GM12878 (cell line): ENCODE measurements at regions not wholly inside any gene's neighbourhood (a gene's known extent, or its start where the extent isn't known, plus 50 kb on each side); places are given as distances from the start of the nearest gene placed in this dataset.
A peak's percentile ranks its signal among the peaks of the same experiment; 100 is the strongest.

Experiments
- ATAC-seq: fragments of 200-7000 bp; cut with Tn5 transposase; 3 replicates; pipeline ENCODE4 v1.9.1; 2020; ENCODE audit warnings: mild to moderate bottlenecking, moderate library complexity
- BruUV-seq: library from RNA; stranded (reverse); fragments of 400-500 nt; replicated peaks from 2 replicates; lab custom pipeline; 2021; lab: Mats Ljungman, UMichigan
- CTCF ChIA-PET: fragments of 300-600 bp; sonication (Branson Sonifier 250); formaldehyde crosslinking; extraction: SDS; loops from one replicate; lab custom pipeline; 2021; ENCODE audit warnings: inconsistent platforms; lab: Yijun Ruan, JAX
- POLR2A ChIA-PET: fragments of 350-600 bp; formaldehyde crosslinking; extraction: SDS; loops from one replicate; lab custom pipeline; 2021; ENCODE audit warnings: inconsistent platforms; lab: Charles Lee
- RAD21 ChIA-PET: fragments of 300-600 bp; sonication (Branson Sonifier 250); formaldehyde crosslinking; loops from one replicate; lab custom pipeline; 2023; ENCODE audit warnings: antibody characterized with exemption; ENCODE audit not compliant: unreplicated experiment; lab: Charles Lee
- SMC1A ChIA-PET: fragments of 300-600 bp; sonication (Branson Sonifier 250); formaldehyde crosslinking; loops from one replicate; lab custom pipeline; 2023; ENCODE audit not compliant: unreplicated experiment, uncharacterized antibody; lab: Charles Lee
- DNase-seq: peaks from one replicate; pipeline ENCODE4 v3.0.0-alpha.2; 2011; ENCODE audit warnings: low read depth, low spot score
- FAIRE-seq: peaks from 3 replicates; lab custom pipeline; 2011; peaks lifted over from hg19 to GRCh38; lab: Jason Lieb, UNC
- H2AFZ ChIP-seq: 2 replicates; pipeline ENCODE4 v1.6.0; 2011; ENCODE audit warnings: low read depth, low read length, control low read depth; ENCODE audit not compliant: control insufficient read depth
- H3K27ac ChIP-seq: 2 replicates; pipeline ENCODE4 v1.5.1; 2011; ENCODE audit warnings: control low read depth; ENCODE audit not compliant: control insufficient read depth, insufficient read depth
- H3K27me3 ChIP-seq, 2 experiments: replicated peaks in 1 of 2; 2 replicates each; pipeline versions ENCODE4 v1.6.0 to v1.6.1; 2011; ENCODE audit warnings: low read length in 1 of 2; ENCODE audit not compliant: control insufficient read depth in 2 of 2, insufficient read depth in 2 of 2
- H3K36me3 ChIP-seq, 2 experiments: 2 replicates each; pipeline ENCODE4 v1.5.1; 2011; ENCODE audit warnings: low read length in 1 of 2; ENCODE audit not compliant: control insufficient read depth in 2 of 2, insufficient read depth in 2 of 2
- H3K4me1 ChIP-seq: 2 replicates; pipeline ENCODE4 v1.6.1; 2011; ENCODE audit warnings: mild to moderate bottlenecking, low read length, moderate library complexity, mixed read lengths; ENCODE audit not compliant: control insufficient read depth, insufficient read depth
- H3K4me2 ChIP-seq: 2 replicates; pipeline ENCODE4 v1.6.0; 2011; ENCODE audit warnings: control low read depth; ENCODE audit not compliant: control insufficient read depth, insufficient read depth
- H3K4me3 ChIP-seq: fragments of 200-600 bp; sonication (generic); 2 replicates; pipeline ENCODE4 v1.5.1; 2016
- H3K79me2 ChIP-seq: 2 replicates; pipeline ENCODE4 v1.6.0; 2011; ENCODE audit warnings: low read length; ENCODE audit not compliant: control insufficient read depth, insufficient read depth
- H3K9ac ChIP-seq: 2 replicates; pipeline ENCODE4 v1.8.0; 2011; ENCODE audit warnings: low read length, control low read depth, mixed read lengths; ENCODE audit not compliant: control insufficient read depth, insufficient read depth
- H3K9me3 ChIP-seq: replicated peaks from 3 replicates; pipeline ENCODE4 v1.5.1; 2011; ENCODE audit warnings: mild to moderate bottlenecking, low read length; ENCODE audit not compliant: control insufficient read depth, insufficient read depth
- H4K20me1 ChIP-seq: 2 replicates; pipeline ENCODE4 v1.6.0; 2011; ENCODE audit not compliant: control insufficient read depth, insufficient read depth
- ESRRA ChIP-seq: IDR thresholded peaks from 2 replicates; pipeline ENCODE4 v1.6.1; 2012; ENCODE audit warnings: mild to moderate bottlenecking, low read length, improper control_type of control experiment
- HDAC6 ChIP-seq: fragments of 200-600 bp; sonication (generic); IDR thresholded peaks from one replicate; pipeline ENCODE4 v1.8.0; 2017; ENCODE audit warnings: antibody characterized with exemption; ENCODE audit not compliant: unreplicated experiment
- KLF5 ChIP-seq: fragments of 450-650 bp; IDR thresholded peaks from 2 replicates; pipeline ENCODE4 v1.6.1; 2014; ENCODE audit warnings: mild to moderate bottlenecking; ENCODE audit not compliant: partially characterized antibody
- MTA3 ChIP-seq: IDR thresholded peaks from 2 replicates; pipeline ENCODE4 v1.6.1; 2012; ENCODE audit warnings: low read length, inconsistent platforms, borderline replicate concordance
- PAX8 ChIP-seq: fragments of 450-650 bp; IDR thresholded peaks from 2 replicates; pipeline ENCODE4 v1.6.1; 2017; ENCODE audit warnings: mild to moderate bottlenecking, moderate library complexity
- POU2F2 ChIP-seq: IDR thresholded peaks from 3 replicates; pipeline ENCODE4 v1.6.1; 2011; ENCODE audit warnings: low read depth, mild to moderate bottlenecking, low read length, borderline replicate concordance
- RAD21 ChIP-seq: IDR thresholded peaks from 2 replicates; pipeline ENCODE4 v1.6.1; 2011; ENCODE audit warnings: mild to moderate bottlenecking, low read depth, low read length, moderate library complexity; ENCODE audit not compliant: insufficient read depth
- STAT1 ChIP-seq: fragments of 450-650 bp; conservative IDR thresholded peaks from 2 replicates; pipeline ENCODE4 v1.6.1; 2014; ENCODE audit warnings: antibody characterized with exemption, mild to moderate bottlenecking
- TARDBP ChIP-seq: IDR thresholded peaks from 2 replicates; pipeline ENCODE4 v1.6.1; 2016; ENCODE audit warnings: borderline replicate concordance
- ZNF207 ChIP-seq: fragments of 450-650 bp; IDR thresholded peaks from 2 replicates; pipeline ENCODE4 v1.6.1; 2014; ENCODE audit warnings: antibody characterized with exemption, mild to moderate bottlenecking, borderline replicate concordance
- ZNF384 ChIP-seq: IDR thresholded peaks from 2 replicates; pipeline ENCODE4 v1.6.1; 2012; ENCODE audit warnings: low read depth, mild to moderate bottlenecking, low read length, improper control_type of control experiment, borderline replicate concordance
- WGBS: methylation state at CpG from one replicate; pipeline ENCODE4 v1.1.6; 2016; ENCODE audit warnings: low lambda C conversion rate; ENCODE audit not compliant: insufficient replicate concordance, insufficient coverage; ENCODE audit errors: missing lambda C conversion rate; 5-methylcytosine and 5-hydroxymethylcytosine counted together
- in situ Hi-C: fragments of 300-500 bp; cut with MboI; formaldehyde crosslinking; loops from 9 replicates; pipeline ENCODE4 v1.14.3; 2018; ENCODE audit warnings: mixed read lengths
- intact Hi-C: fragments of 100-400 bp; cut with micrococcal nuclease; formaldehyde crosslinking; loops from one replicate; pipeline ENCODE4 v1.14.2; 2022; ENCODE audit not compliant: unreplicated experiment
- TF ChIP-seq, protein P1 (sequence below): fragments of 450-650 bp; formaldehyde crosslinking; IDR thresholded peaks from 2 replicates; pipeline ENCODE4 v1.5.0; 2022; ENCODE audit warnings: mild to moderate bottlenecking, missing genetic modification characterization
- TF ChIP-seq, protein P2 (sequence below), 3 experiments: IDR thresholded peaks in 2 of 3; conservative IDR thresholded peaks in 1 of 3; 2 replicates each; pipeline ENCODE4 v1.5.1; 2011; ENCODE audit warnings: low read depth in 3 of 3, low read length in 3 of 3, mild to moderate bottlenecking in 3 of 3, control low read depth in 2 of 3, moderate library complexity in 2 of 3, inconsistent platforms in 1 of 3, mixed read lengths in 1 of 3; ENCODE audit not compliant: control insufficient read depth in 2 of 3, insufficient read depth in 1 of 3; ENCODE audit errors: extremely low read depth in 1 of 3
- TF ChIP-seq, protein P3 (sequence below): fragments of 450-650 bp; IDR thresholded peaks from 2 replicates; pipeline ENCODE4 v1.6.1; 2017; ENCODE audit warnings: mild to moderate bottlenecking, low read depth, inconsistent platforms; ENCODE audit not compliant: poor library complexity, severe bottlenecking
- TF ChIP-seq, protein P4 (sequence below): fragments of 450-650 bp; IDR thresholded peaks from 2 replicates; pipeline ENCODE4 v1.6.1; 2018; ENCODE audit warnings: mild to moderate bottlenecking, low read depth, moderate library complexity; ENCODE audit not compliant: partially characterized antibody

DNA sequence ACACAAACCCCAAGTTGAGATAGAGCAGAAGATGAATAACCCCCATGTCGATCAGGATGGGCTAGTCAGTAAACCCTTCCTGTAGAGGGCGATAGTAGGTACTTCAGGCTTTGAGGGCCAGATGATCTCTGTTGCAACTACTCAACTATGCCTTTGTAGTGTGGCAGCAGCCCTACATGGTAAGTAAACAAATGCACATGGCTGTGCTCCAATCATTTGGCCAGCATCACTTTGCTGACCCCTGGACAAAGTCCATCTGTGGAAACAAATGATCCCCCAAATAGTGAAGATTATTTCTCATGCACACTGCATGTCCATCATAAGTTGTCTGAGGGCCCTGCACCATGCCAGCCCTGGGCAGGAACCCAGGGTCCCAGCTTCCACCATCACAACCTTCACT lies 402.2 kb upstream of the PROK2 start:
- in situ Hi-C loops = no loop called here
- 45% methylated on average over 2 of the region's 2 CpGs for WGBS
- intact Hi-C loops = no loop called here
- no peaks in the 10 kb centered on the region for H3K36me3 ChIP-seq
- FAIRE-seq (no peak), ATAC-seq (peak; percentile 49; the same call in 2 of the 3 replicates), DNase-seq (no peak)
- ChIA-PET CTCF (interaction anchor here (1.3 kb wide), 1 partner anchor 664 kb away, joined by 3 read pairs; no protein-coding TSS in a partner anchor), POLR2A (no interaction called here), RAD21 (no interaction called here), SMC1A (no interaction called here)
- H3K4me3 ChIP-seq = no peak overlapping the region
- peaks cover 5% of the 10 kb centered on the region; the same call in 1 of the 2 replicates for H3K4me1 ChIP-seq
- no peak overlapping the region for H3K9ac ChIP-seq
- no peaks in the 10 kb centered on the region for H4K20me1 ChIP-seq
- H3K9me3 ChIP-seq = peaks cover 2% of the 10 kb centered on the region; the same call in 2 of the 3 replicates
- H3K79me2 ChIP-seq = no peaks in the 10 kb centered on the region
- H2AFZ ChIP-seq = no peak overlapping the region
- no peaks in the 10 kb centered on the region for H3K27me3 ChIP-seq
- no peak overlapping the region for H3K27ac ChIP-seq
- no TSS peak for BruUV-seq
- H3K4me2 ChIP-seq = no peak overlapping the region
- TF ChIP-seq PAX8 (no peak), ZNF384 (no peak), RAD21 (peak; percentile 28), KLF5 (no peak), MTA3 (no peak), TARDBP (no peak), ESRRA (no peak), POU2F2 (no peak), STAT1 (no peak), HDAC6 (no peak), ZNF207 (no peak)
- TF ChIP-seq, protein P1, sequence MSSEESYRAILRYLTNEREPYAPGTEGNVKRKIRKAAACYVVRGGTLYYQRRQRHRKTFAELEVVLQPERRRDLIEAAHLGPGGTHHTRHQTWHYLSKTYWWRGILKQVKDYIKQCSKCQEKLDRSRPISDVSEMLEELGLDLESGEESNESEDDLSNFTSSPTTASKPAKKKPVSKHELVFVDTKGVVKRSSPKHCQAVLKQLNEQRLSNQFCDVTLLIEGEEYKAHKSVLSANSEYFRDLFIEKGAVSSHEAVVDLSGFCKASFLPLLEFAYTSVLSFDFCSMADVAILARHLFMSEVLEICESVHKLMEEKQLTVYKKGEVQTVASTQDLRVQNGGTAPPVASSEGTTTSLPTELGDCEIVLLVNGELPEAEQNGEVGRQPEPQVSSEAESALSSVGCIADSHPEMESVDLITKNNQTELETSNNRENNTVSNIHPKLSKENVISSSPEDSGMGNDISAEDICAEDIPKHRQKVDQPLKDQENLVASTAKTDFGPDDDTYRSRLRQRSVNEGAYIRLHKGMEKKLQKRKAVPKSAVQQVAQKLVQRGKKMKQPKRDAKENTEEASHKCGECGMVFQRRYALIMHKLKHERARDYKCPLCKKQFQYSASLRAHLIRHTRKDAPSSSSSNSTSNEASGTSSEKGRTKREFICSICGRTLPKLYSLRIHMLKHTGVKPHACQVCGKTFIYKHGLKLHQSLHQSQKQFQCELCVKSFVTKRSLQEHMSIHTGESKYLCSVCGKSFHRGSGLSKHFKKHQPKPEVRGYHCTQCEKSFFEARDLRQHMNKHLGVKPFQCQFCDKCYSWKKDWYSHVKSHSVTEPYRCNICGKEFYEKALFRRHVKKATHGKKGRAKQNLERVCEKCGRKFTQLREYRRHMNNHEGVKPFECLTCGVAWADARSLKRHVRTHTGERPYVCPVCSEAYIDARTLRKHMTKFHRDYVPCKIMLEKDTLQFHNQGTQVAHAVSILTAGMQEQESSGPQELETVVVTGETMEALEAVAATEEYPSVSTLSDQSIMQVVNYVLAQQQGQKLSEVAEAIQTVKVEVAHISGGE (CRISPR knock-in tag) = no peak
- TF ChIP-seq, protein P2, sequence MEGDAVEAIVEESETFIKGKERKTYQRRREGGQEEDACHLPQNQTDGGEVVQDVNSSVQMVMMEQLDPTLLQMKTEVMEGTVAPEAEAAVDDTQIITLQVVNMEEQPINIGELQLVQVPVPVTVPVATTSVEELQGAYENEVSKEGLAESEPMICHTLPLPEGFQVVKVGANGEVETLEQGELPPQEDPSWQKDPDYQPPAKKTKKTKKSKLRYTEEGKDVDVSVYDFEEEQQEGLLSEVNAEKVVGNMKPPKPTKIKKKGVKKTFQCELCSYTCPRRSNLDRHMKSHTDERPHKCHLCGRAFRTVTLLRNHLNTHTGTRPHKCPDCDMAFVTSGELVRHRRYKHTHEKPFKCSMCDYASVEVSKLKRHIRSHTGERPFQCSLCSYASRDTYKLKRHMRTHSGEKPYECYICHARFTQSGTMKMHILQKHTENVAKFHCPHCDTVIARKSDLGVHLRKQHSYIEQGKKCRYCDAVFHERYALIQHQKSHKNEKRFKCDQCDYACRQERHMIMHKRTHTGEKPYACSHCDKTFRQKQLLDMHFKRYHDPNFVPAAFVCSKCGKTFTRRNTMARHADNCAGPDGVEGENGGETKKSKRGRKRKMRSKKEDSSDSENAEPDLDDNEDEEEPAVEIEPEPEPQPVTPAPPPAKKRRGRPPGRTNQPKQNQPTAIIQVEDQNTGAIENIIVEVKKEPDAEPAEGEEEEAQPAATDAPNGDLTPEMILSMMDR (IDR thresholded peaks at IDR 0.05 in 2 of 3, conservative IDR thresholded peaks at IDR 0.05 in 1 of 3; ENCODE audit: control insufficient read depth in 2 of 3, extremely low read depth in 1 of 3, insufficient read depth in 1 of 3, low read depth in 3 of 3, low read length in 3 of 3) = peak; percentile 6 to 26 (median 11); a peak in 3 of 6 replicates
- TF ChIP-seq, protein P3, sequence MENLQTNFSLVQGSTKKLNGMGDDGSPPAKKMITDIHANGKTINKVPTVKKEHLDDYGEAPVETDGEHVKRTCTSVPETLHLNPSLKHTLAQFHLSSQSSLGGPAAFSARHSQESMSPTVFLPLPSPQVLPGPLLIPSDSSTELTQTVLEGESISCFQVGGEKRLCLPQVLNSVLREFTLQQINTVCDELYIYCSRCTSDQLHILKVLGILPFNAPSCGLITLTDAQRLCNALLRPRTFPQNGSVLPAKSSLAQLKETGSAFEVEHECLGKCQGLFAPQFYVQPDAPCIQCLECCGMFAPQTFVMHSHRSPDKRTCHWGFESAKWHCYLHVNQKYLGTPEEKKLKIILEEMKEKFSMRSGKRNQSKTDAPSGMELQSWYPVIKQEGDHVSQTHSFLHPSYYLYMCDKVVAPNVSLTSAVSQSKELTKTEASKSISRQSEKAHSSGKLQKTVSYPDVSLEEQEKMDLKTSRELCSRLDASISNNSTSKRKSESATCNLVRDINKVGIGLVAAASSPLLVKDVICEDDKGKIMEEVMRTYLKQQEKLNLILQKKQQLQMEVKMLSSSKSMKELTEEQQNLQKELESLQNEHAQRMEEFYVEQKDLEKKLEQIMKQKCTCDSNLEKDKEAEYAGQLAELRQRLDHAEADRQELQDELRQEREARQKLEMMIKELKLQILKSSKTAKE = no peak
- TF ChIP-seq, protein P4, sequence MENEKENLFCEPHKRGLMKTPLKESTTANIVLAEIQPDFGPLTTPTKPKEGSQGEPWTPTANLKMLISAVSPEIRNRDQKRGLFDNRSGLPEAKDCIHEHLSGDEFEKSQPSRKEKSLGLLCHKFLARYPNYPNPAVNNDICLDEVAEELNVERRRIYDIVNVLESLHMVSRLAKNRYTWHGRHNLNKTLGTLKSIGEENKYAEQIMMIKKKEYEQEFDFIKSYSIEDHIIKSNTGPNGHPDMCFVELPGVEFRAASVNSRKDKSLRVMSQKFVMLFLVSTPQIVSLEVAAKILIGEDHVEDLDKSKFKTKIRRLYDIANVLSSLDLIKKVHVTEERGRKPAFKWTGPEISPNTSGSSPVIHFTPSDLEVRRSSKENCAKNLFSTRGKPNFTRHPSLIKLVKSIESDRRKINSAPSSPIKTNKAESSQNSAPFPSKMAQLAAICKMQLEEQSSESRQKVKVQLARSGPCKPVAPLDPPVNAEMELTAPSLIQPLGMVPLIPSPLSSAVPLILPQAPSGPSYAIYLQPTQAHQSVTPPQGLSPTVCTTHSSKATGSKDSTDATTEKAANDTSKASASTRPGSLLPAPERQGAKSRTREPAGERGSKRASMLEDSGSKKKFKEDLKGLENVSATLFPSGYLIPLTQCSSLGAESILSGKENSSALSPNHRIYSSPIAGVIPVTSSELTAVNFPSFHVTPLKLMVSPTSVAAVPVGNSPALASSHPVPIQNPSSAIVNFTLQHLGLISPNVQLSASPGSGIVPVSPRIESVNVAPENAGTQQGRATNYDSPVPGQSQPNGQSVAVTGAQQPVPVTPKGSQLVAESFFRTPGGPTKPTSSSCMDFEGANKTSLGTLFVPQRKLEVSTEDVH = no peak
